Sigmoid colon (tissue), 6 donors: ENCODE measurements at regions not wholly inside any gene's neighbourhood (a gene's known extent, or its start where the extent isn't known, plus 50 kb on each side); places are given as distances from the start of the nearest gene placed in this dataset.
"Not testable (repeated sequence)": the region's sequence is repeated elsewhere in the genome, so short reads cannot be mapped to it uniquely, and the experiment has no call there.

Source experiments
- DNase-seq: peaks from one replicate; pipeline ENCODE4 v3.0.0-alpha.2; 2019
- H3K27ac ChIP-seq, 4 donors: fragments of 200-600 bp; sonication (generic); one replicate each; pipeline ENCODE4 v1.5.1; 2016 to 2019; ENCODE audit warnings: mild to moderate bottlenecking in 1 of 4
- H3K27me3 ChIP-seq, 3 donors: fragments of 200-600 bp; sonication (generic); one replicate each; pipeline ENCODE4 v1.5.1; 2019; ENCODE audit warnings: mild to moderate bottlenecking in 1 of 3
- H3K36me3 ChIP-seq, 4 donors: fragments of 200-600 bp; sonication (generic); one replicate each; pipeline ENCODE4 v1.5.1; 2016 to 2019
- H3K4me1 ChIP-seq, 4 donors: fragments of 200-600 bp; sonication (generic); one replicate each; pipeline ENCODE4 v1.5.1; 2017 to 2019
- H3K4me3 ChIP-seq, 4 donors: fragments of 200-600 bp; sonication (generic); one replicate each; pipeline ENCODE4 v1.5.1; 2017 to 2019; ENCODE audit warnings: mild to moderate bottlenecking in 2 of 4, moderate library complexity in 1 of 4
- H3K9me3 ChIP-seq, 4 donors: fragments of 200-600 bp in 3 of 4; sonication (generic) in 3 of 4; one replicate each; pipeline versions ENCODE4 v1.5.1 to v1.6.1; 2013 to 2019
- POLR2AphosphoS5 ChIP-seq, 4 donors: sonication (generic); formaldehyde crosslinking; IDR thresholded peaks; one replicate each; pipeline ENCODE4 v1.6.1; 2017; ENCODE audit warnings: antibody characterized with exemption in 4 of 4
- WGBS, 2 donors: extraction: QIAGEN DNeasy Blood & Tissue Kit; methylation state at CpG; one replicate each; pipeline ENCODE4 v1.1.7; 2013; 5-methylcytosine and 5-hydroxymethylcytosine counted together
- intact Hi-C: fragments of 100-400 bp; cut with DNase I; formaldehyde crosslinking; loops from one replicate; pipeline ENCODE4 v1.15.1; 2023
- donor health status: healthy with polysubstance abuse.
- donor health status: healthy.

DNA sequence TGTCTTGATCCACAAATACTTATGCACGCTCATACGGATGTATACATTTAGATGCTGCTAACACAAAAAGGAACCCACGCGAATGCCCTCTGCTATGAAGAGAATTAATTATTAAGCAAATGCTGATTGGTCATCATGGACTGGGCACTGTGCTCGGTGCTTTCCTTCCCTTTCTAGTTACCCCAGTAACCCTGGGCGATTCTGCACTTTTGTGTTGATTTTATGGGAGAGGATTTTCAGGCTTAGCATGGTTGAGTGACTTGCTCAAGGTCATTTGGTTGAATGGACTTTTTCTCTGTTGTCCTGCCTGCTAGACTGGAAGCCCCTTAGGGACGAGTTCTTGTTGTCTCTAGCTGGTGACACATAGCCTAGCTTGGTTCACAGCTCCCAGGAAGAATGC, 94.8 kb upstream of the CRYM start:
- H3K27ac ChIP-seq, H3K9me3 ChIP-seq, H3K36me3 ChIP-seq, H3K4me3 ChIP-seq, DNase-seq, H3K4me1 ChIP-seq, H3K27me3 ChIP-seq, intact Hi-C loops: not testable (repeated sequence)
- WGBS, 2 donors: 85 to 91% methylated on average over 6 of the region's 7 CpGs

DNA sequence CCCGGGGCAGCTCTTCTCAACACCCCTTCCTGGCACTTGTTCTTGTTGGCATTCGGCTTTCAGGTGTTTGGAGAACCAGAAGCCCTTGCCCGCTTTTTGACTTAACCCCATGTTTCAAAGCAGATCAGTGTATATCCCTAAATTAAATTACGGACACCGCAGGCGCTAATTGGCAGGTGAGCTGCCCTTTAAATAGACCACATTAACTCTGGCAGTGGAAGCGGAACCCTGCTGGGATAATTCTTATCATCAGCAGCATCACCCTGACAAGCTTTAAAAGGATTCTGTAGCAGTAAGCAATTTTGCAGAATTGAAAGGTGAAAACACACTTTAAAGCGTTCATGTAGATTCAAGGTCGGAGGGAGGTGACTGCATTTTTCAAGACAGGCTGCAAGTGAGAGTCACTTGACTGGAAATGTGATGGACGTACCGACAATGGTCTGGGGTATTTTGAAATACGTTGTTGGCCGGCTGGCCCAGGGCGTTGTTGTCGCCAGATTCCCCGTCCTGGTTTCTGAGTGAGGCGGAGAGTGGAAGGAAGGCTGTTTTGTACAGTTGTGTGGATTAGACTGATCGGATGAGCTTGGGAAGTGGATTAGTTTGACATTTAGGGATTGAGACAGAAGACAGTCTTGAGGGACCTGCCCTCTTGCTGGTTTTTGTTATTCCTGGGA, 94.2 kb upstream of the CRYM start:
- H3K27me3 ChIP-seq, H3K9me3 ChIP-seq, intact Hi-C loops, H3K4me3 ChIP-seq, H3K4me1 ChIP-seq, DNase-seq, H3K36me3 ChIP-seq, H3K27ac ChIP-seq: not testable (repeated sequence)
- WGBS, 2 donors: 88 to 95% methylated on average over 15 to 16 of the region's 18 CpGs

DNA sequence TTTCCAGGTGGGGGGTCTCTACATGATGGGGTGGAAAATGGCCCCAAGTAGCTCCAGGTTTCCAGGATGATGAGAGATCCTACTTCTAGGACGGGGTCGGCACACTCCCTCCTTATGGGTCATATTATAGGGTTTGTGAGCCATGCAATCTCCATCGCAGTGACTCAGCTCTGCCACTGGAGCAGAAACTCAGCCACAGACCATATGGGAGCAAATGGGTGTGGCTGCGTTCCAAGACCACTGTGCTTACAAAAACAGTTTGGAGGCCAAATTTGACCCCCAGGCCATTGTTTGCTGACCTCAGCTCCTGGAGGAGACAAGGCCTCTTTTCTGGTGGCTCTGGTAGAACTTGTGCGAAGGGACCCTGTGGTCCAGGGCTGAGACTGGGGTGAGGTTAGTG, 92.7 kb upstream of the CRYM start:
- 77 to 89% methylated on average over 5 of the region's 5 CpGs for WGBS, 2 donors
- H3K9me3 ChIP-seq, H3K27me3 ChIP-seq, H3K4me3 ChIP-seq, DNase-seq, H3K4me1 ChIP-seq, H3K36me3 ChIP-seq, H3K27ac ChIP-seq, intact Hi-C loops: not testable (repeated sequence)

DNA sequence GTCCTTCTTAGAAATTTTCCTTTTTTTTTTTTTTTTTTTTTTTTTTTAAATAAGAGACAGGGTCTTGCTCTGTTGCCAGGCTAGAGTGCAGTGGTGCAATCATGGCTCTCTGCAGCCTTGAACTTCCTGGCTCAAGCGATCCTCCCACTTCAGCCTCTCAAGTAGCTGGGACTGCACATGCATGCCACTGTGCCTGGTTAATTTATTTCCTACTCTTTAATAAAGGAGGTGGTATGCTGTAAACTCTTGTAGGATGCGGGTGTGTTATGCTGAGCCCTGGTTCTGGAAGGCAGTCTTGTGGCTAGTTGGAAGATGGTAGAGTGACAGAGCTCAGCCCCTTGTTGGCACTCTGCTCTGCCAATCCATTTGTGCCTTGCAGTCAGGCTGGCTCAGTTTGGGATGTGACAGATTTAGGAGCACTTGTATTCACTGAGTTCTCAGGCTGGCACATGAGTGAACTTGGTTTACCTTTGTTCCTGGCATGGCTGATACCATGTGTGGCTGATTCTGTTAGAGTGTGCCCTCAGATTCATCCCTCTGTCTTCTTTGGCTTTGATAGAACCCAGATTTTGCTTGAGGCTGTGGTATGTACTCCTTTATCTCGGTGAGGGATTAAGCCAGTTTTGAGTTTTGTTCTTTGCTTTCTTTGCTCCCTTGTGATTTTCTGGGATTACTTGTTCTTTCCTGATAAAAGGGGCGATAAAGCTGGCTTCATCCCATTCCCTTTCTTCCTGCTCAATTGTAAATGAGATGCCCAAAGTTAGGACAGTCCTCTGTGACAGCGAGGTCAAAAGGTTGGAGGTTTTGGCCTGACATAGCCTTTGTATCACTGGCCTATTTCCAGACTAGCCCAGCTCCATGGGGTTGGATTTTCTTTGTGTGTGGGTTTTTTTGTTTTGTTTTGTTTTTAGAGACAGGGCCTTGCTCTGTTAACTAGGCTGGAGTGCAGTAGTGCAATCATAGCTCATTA, 91.2 kb upstream of the CRYM start:
- intact Hi-C loops, H3K4me3 ChIP-seq, H3K27me3 ChIP-seq, H3K9me3 ChIP-seq, H3K36me3 ChIP-seq, H3K4me1 ChIP-seq, DNase-seq: not testable (repeated sequence)
- 89 to 93% methylated on average over 4 of the region's 5 CpGs for WGBS, 2 donors
- peak overlapping the region in 2 of 4 donors; percentile 42 to 44 for H3K27ac ChIP-seq
- TF ChIP-seq POLR2AphosphoS5 (IDR thresholded peaks at IDR 0.05): peak in 2 of 4 donors; percentile 47

DNA sequence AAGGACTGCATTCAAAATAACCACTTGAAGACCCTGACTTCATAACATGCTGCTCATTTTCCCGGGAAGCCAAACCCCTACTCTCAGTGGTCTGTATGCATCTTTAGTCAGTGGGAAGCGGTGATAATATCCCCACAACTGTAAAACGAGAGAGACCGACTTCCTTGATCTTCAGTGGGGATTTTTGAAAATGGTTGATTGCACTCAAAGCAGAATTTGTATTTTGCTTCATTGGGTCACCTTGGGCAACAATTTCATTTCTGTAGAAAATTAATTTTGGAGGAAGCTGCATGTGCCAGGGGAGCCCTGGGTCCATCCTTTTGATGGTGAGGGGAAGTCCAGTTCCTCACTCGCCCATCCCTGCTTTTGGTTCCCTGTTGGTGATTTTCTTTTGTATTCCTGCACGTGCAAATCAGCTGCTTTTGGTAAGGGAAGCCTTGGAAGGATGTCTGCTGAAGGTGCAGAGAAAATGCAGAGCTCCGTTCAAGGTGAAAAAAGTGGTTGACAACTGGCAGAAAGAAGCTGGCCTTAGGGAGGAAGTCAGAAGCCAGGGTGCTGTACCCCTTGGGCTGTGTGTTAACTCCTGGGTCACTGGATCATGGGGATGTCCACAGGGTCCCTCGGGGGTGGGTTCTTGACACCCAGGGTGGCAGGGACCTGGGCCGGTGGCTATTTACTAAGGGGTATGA, 89.8 kb upstream of the CRYM start:
- WGBS, 2 donors: 75 to 91% methylated on average over 9 of the region's 9 CpGs
- H3K9me3 ChIP-seq, H3K27me3 ChIP-seq, H3K36me3 ChIP-seq, H3K27ac ChIP-seq, H3K4me1 ChIP-seq, intact Hi-C loops, H3K4me3 ChIP-seq, DNase-seq: not testable (repeated sequence)

DNA sequence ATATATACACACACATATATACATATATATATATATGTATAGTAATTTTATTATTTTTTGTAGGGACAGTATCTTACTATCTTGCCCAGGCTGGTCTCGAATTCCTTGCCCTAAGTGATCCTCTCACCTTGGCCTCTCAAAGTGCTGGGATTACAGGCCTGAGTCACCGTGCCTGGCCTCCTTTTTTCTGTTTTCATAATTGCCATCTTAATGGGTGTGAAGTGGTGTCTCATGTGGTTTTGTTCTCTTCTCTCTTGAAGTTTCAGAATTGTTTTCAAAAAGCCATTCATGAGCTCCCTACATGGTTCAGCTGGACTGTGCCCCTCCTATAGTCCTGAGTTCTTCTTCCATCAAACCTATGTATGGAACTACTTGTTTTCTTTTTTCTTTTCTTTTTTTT, 88.9 kb upstream of the CRYM start:
- H3K9me3 ChIP-seq, H3K27me3 ChIP-seq, H3K4me1 ChIP-seq, DNase-seq, intact Hi-C loops, H3K4me3 ChIP-seq, H3K36me3 ChIP-seq, H3K27ac ChIP-seq: not testable (repeated sequence)
- 72 to 92% methylated on average over 2 of the region's 2 CpGs for WGBS, 2 donors

DNA sequence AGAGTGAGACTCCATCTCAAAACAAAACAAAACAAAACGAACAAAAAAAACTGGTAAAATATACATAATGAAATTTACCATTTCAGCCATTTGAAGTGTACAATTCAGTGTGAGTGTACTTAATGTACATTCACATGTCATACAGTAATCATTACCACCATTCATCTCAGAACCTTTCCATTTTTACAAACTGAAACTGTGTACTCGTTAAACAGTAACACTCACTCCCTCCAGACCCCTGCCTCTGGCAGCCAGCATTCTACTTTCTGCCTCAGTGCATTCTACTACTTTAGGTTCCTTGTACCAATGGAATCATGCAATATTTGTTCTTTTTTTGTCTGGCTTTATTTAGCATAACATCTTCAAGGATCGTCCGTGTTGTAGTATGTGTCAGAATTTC, 87.5 kb upstream of the CRYM start:
- H3K4me3 ChIP-seq, intact Hi-C loops, H3K36me3 ChIP-seq, H3K27ac ChIP-seq, H3K27me3 ChIP-seq, H3K9me3 ChIP-seq, DNase-seq: not testable (repeated sequence)
- WGBS, 2 donors: 68 to 86% methylated on average over 4 of the region's 4 CpGs
- H3K4me1 ChIP-seq: peaks cover 0 to 15% (median 0%) of the 10 kb centered on the region in 4 donors

DNA sequence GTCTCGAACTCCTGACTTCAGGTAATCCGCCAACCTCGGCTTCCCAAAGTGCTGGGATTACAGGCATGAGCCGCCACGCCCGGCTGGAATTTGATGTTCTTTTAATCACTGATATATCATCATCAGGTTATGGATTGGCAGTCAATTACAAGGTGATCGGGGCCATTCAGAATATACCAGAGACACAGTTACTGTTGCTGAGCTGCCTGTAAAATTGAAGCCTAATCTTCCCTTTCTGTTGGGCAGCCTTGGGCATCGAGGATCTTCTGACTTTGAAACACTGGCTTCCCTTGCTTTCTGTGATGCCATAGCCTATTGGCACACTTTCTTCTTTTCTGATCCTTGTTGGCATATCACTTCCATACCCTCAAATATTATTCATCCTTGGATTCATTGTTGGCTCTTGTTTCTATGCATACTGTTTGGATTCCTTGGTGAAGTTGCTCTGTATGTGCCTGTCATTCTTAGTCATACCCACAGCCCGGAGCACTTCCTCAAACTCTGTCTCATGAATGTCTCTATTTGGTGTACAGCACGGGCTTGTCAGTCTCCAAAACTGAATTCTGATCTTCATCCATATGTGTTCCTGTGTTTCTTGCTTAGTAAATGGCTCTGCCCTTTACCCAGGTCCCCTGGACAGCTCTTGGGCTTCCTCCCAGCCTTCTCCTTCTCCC, 85.6 kb upstream of the CRYM start:
- not testable (repeated sequence) for H3K4me3 ChIP-seq, H3K27me3 ChIP-seq
- 84 to 95% methylated on average over 10 of the region's 10 CpGs for WGBS, 2 donors

More for the DNA sequence above, 85.6 kb upstream of the CRYM start:
- H3K4me1 ChIP-seq: peaks cover 0 to 15% (median 0%) of the 10 kb centered on the region in 4 donors
- DNase-seq, H3K36me3 ChIP-seq, H3K9me3 ChIP-seq, intact Hi-C loops, H3K27ac ChIP-seq: not testable (repeated sequence)
